ENCODE measurements at regions not wholly inside any gene's neighbourhood (a gene's known extent, or its start where the extent isn't known, plus 50 kb on each side); places are given as distances from the start of the nearest gene placed in this dataset.

GRCh38 chr2:9735335-9735734 lies 104.5 kb upstream of the YWHAQ start:
- peaks cover 43% of the 10 kb centered on the region for H3K4me1 Mint-ChIP-seq (ENCODE audit: low read depth)
- peak; percentile 24 to 51 for ATAC-seq (replicated peaks in 1 of 2)
- no peak overlapping the region for H3K4me3 Mint-ChIP-seq
- H3K27me3 Mint-ChIP-seq (ENCODE audit: low read depth), result no peaks in the 10 kb centered on the region
- peaks cover 4 to 6% of the 10 kb centered on the region in 2 donors for H3K36me3 Mint-ChIP-seq (ENCODE audit: insufficient read depth in 2 of 2)
- peak in 1 of 2 donors; percentile 33 for DNase-seq
- no peak overlapping the region for H3K27ac Mint-ChIP-seq
- peaks cover 7% of the 10 kb centered on the region in 2 donors for H3K9me3 Mint-ChIP-seq

GRCh38 chr2:9736021-9736420 lies 105.2 kb upstream of the YWHAQ start:
- peaks cover 43% of the 10 kb centered on the region for H3K4me1 Mint-ChIP-seq (ENCODE audit: low read depth)
- H3K27ac Mint-ChIP-seq, result peak overlapping the region; percentile 36
- H3K4me3 Mint-ChIP-seq, result no peak overlapping the region
- H3K27me3 Mint-ChIP-seq (ENCODE audit: low read depth), result no peaks in the 10 kb centered on the region
- DNase-seq, result no peak
- peaks cover 4 to 6% of the 10 kb centered on the region in 2 donors for H3K36me3 Mint-ChIP-seq (ENCODE audit: insufficient read depth in 2 of 2)
- peak; percentile 34 to 46 for ATAC-seq (replicated peaks in 1 of 2)
- H3K9me3 Mint-ChIP-seq, result peaks cover 7% of the 10 kb centered on the region in 2 donors

GRCh38 chr2:9737053-9737875 lies 106.0 kb upstream of the TAF1B start:
- Mint-ChIP-seq H3K36me3 (ENCODE audit: insufficient read depth in 2 of 2) (peaks cover 4 to 6% of the 10 kb centered on the region in 2 donors), H3K4me3 (no peak overlapping the region), H3K4me1 (ENCODE audit: low read depth) (peaks cover 43% of the 10 kb centered on the region), H3K9me3 (peaks cover 7% of the 10 kb centered on the region in 2 donors), H3K27me3 (ENCODE audit: low read depth) (no peaks in the 10 kb centered on the region), H3K27ac (no peak overlapping the region)
- peak in 1 of 2 donors; percentile 48 for ATAC-seq (replicated peaks in 1 of 2)
- DNase-seq, result no peak

GRCh38 chr2:9738062-9738461 lies 105.2 kb upstream of the TAF1B start:
- peaks cover under 1% of the 10 kb centered on the region for H3K27me3 Mint-ChIP-seq (ENCODE audit: low read depth)
- peak overlapping the region; percentile 78 to 89 for H3K4me3 Mint-ChIP-seq
- no peak for ATAC-seq (replicated peaks in 1 of 2)
- peaks cover 7% of the 10 kb centered on the region in 2 donors for H3K9me3 Mint-ChIP-seq
- DNase-seq, result no peak
- H3K4me1 Mint-ChIP-seq (ENCODE audit: low read depth), result peaks cover 43% of the 10 kb centered on the region
- H3K27ac Mint-ChIP-seq, result peak overlapping the region; percentile 68
- peaks cover 3 to 6% of the 10 kb centered on the region in 2 donors for H3K36me3 Mint-ChIP-seq (ENCODE audit: insufficient read depth in 2 of 2)

GRCh38 chr2:9738535-9739496 lies 104.5 kb upstream of the TAF1B start:
- H3K9me3 Mint-ChIP-seq, result peaks cover 7% of the 10 kb centered on the region in 2 donors
- H3K4me3 Mint-ChIP-seq, result peak overlapping the region; percentile 78 to 89
- peaks cover 3 to 6% of the 10 kb centered on the region in 2 donors for H3K36me3 Mint-ChIP-seq (ENCODE audit: insufficient read depth in 2 of 2)
- H3K27ac Mint-ChIP-seq, result peak overlapping the region; percentile 96
- DNase-seq, result peak in 1 of 2 donors; percentile 32
- H3K4me1 Mint-ChIP-seq (ENCODE audit: low read depth), result peaks cover 43% of the 10 kb centered on the region
- ATAC-seq (replicated peaks in 1 of 2), result peak; percentile 42 to 74
- H3K27me3 Mint-ChIP-seq (ENCODE audit: low read depth), result peaks cover 6% of the 10 kb centered on the region

GRCh38 chr2:9739531-9739964 lies 103.7 kb upstream of the TAF1B start:
- peak in 1 of 2 donors; percentile 62 for DNase-seq

GRCh38 chr2:9740382-9741073 lies 102.7 kb upstream of the TAF1B start:
- Mint-ChIP-seq H3K27me3 (ENCODE audit: low read depth) (peaks cover 6% of the 10 kb centered on the region), H3K36me3 (ENCODE audit: insufficient read depth in 2 of 2) (no peaks in the 10 kb centered on the region), H3K27ac (no peak overlapping the region), H3K4me1 (ENCODE audit: low read depth) (peaks cover 39% of the 10 kb centered on the region), H3K4me3 (no peak overlapping the region), H3K9me3 (no peaks in the 10 kb centered on the region)
- DNase-seq (no peak), ATAC-seq (replicated peaks in 1 of 2) (no peak)

More at GRCh38 chr2:9739531-9739964, 103.7 kb upstream of the TAF1B start:
- ATAC-seq (replicated peaks in 1 of 2), result peak; percentile 58 to 67
- peaks cover 5% of the 10 kb centered on the region in 2 donors for H3K9me3 Mint-ChIP-seq
- H3K4me3 Mint-ChIP-seq, result peak overlapping the region; percentile 78 to 89
- H3K27ac Mint-ChIP-seq, result peak overlapping the region; percentile 96
- peaks cover 0 to 3% of the 10 kb centered on the region in 2 donors for H3K36me3 Mint-ChIP-seq (ENCODE audit: insufficient read depth in 2 of 2)
- H3K4me1 Mint-ChIP-seq (ENCODE audit: low read depth), result peaks cover 43% of the 10 kb centered on the region
- peaks cover 6% of the 10 kb centered on the region for H3K27me3 Mint-ChIP-seq (ENCODE audit: low read depth)

- no peak overlapping the region for H3K27ac Mint-ChIP-seq
- H3K4me1 Mint-ChIP-seq (ENCODE audit: low read depth), result peaks cover 33% of the 10 kb centered on the region
- no peak for DNase-seq
- H3K36me3 Mint-ChIP-seq (ENCODE audit: insufficient read depth in 2 of 2), result no peaks in the 10 kb centered on the region
- no peak for ATAC-seq (replicated peaks in 1 of 2)
- H3K27me3 Mint-ChIP-seq (ENCODE audit: low read depth), result peaks cover 6% of the 10 kb centered on the region
- H3K9me3 Mint-ChIP-seq, result no peaks in the 10 kb centered on the region
- H3K4me3 Mint-ChIP-seq, result no peak overlapping the region
Measured at GRCh38 chr2:9741110-9741509, 102.2 kb upstream of the TAF1B start.

GRCh38 chr2:9742601-9743000 lies 100.7 kb upstream of the TAF1B start:
- Mint-ChIP-seq H3K4me1 (ENCODE audit: low read depth) (peaks cover 20% of the 10 kb centered on the region), H3K9me3 (no peaks in the 10 kb centered on the region), H3K4me3 (no peak overlapping the region), H3K36me3 (ENCODE audit: insufficient read depth in 2 of 2) (no peaks in the 10 kb centered on the region), H3K27ac (no peak overlapping the region), H3K27me3 (ENCODE audit: low read depth) (peaks cover 6% of the 10 kb centered on the region)
- no peak for ATAC-seq (replicated peaks in 1 of 2)
- DNase-seq, result no peak

GRCh38 chr2:9744256-9745004 lies 98.8 kb upstream of the TAF1B start:
- Mint-ChIP-seq H3K27ac (no peak overlapping the region), H3K4me3 (no peak overlapping the region), H3K9me3 (no peaks in the 10 kb centered on the region), H3K36me3 (ENCODE audit: insufficient read depth in 2 of 2) (no peaks in the 10 kb centered on the region), H3K4me1 (ENCODE audit: low read depth) (peaks cover 12% of the 10 kb centered on the region), H3K27me3 (ENCODE audit: low read depth) (peaks cover 12% of the 10 kb centered on the region)
- ATAC-seq (replicated peaks in 1 of 2) (no peak), DNase-seq (no peak)

- Mint-ChIP-seq H3K4me3 (no peak overlapping the region), H3K4me1 (ENCODE audit: low read depth) (peaks cover 12% of the 10 kb centered on the region), H3K9me3 (no peaks in the 10 kb centered on the region), H3K27ac (no peak overlapping the region), H3K36me3 (ENCODE audit: insufficient read depth in 2 of 2) (no peaks in the 10 kb centered on the region), H3K27me3 (ENCODE audit: low read depth) (peaks cover 15% of the 10 kb centered on the region)
- DNase-seq, result no peak
- no peak for ATAC-seq (replicated peaks in 1 of 2)
Measured at GRCh38 chr2:9745153-9745899, 97.9 kb upstream of the TAF1B start.

Data from activated T-cell treated with anti-CD3 and anti-CD28 coated beads, Interleukin-2, amount 50 U/mL, for 72 hours (primary cell).